Activated naive CD4-positive, alpha-beta T cell treated with anti-CD3 and anti-CD28 coated beads, Interleukin-2, amount 50 U/mL, for 72 hours (primary cell): ENCODE measurements at regions not wholly inside any gene's neighbourhood (a gene's known extent, or its start where the extent isn't known, plus 50 kb on each side); places are given as distances from the start of the nearest gene placed in this dataset.
A peak's percentile ranks its signal among the peaks of the same experiment; 100 is the strongest.

Experiments used
- ATAC-seq, 2 donors: fragments of 150-1000 bp; cut with Tn5 transposase; 2 replicates each; pipeline ENCODE4 v1.10.0; 2021; ENCODE audit warnings: mild to moderate bottlenecking in 2 of 2, moderate library complexity in 2 of 2
- DNase-seq, 2 donors: peaks; one replicate each; pipeline ENCODE4 v3.0.0; 2021 to 2022; ENCODE audit warnings: low spot score in 2 of 2
- H3K27ac Mint-ChIP-seq, 2 donors: one replicate each; pipeline ENCODE4 v1.8.0; 2022; ENCODE audit warnings: mild to moderate bottlenecking in 2 of 2, mixed read lengths in 2 of 2
- H3K36me3 Mint-ChIP-seq, 2 donors: one replicate each; pipeline ENCODE4 v1.8.0; 2022; ENCODE audit warnings: mixed read lengths in 2 of 2
- H3K9me3 Mint-ChIP-seq, 2 donors: one replicate each; pipeline ENCODE4 v1.8.0; 2022; ENCODE audit warnings: mixed read lengths in 2 of 2

DNA sequence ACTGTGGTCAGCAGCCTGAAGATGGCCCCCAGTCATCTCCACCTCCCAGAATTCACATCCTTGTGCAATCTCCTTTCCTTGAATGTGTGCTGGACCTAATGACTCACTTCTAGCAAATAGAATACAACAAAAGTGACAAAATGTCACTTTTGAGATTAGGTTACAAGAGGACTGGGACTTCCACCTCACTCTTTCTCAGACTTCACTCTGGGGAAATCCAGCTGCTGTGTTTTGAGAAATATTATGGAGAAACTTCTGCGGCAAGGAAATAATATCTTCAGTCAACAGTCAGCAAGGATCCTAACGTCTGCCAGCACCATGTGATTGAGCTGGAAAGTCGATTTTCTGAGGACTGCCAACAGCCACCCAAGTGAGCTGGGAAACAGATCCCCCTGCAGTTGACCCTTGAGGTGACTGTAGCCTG lies 70.5 kb upstream of the GADD45A start:
- ATAC-seq (no peak), DNase-seq (no peak)
- Mint-ChIP-seq H3K36me3 (no peaks in the 10 kb centered on the region), H3K27ac (no peak overlapping the region), H3K9me3 (peaks cover 0 to 5% of the 10 kb centered on the region in 2 donors)

DNA sequence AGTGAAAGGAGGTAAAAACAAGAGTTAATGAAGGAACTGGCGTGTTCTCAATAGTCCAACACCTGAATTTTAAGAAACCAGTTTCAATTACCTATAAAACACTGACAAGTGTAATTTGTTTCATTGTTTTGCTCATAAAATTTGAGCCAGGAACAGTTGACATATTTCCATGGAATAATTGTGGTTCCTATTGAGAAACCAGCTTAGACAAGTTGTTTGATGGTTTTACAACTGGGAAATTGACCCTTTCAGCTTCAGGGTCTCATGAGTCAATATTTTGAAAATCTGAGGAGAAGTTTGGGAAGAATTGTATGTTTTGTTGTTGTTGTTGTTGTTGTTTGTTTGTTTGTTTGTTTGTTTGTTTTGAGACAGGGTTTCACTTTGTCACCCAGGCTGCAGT lies 69.1 kb upstream of the GADD45A start:
- peaks cover 0 to 5% of the 10 kb centered on the region in 2 donors for H3K9me3 Mint-ChIP-seq
- H3K36me3 Mint-ChIP-seq, result no peaks in the 10 kb centered on the region
- DNase-seq (no peak), ATAC-seq (no peak)
- no peak overlapping the region for H3K27ac Mint-ChIP-seq

DNA sequence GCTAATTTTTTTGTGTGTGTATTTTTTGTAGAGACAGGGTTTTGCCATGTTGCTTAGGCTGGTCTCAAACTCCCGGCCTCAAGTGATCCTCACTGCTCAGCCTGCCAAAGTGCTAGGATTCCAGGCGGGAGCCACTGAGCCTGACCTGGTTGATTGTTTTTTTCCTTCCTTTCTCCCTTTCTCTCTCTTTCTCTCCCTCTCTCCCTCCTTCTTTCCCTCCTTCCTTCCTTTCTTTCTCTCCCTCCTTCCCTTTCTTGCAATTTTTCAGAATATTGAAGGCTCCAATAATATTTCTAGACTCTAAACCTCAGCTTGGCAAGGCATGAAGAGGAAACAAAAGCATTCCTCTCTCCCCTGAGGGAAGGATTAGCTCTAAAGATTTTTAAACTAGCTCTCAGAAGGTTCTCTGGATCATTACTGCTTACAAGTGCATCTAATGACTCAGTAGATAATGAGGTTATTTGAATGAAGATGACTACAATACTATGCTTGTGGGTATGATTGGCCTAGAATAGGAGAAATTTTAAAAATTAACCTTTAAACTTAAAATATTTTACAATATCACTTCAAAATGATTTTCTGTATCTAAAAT lies 68.5 kb upstream of the GADD45A start:
- ATAC-seq (no peak), DNase-seq (no peak)
- Mint-ChIP-seq H3K9me3 (peaks cover 0 to 5% of the 10 kb centered on the region in 2 donors), H3K36me3 (no peaks in the 10 kb centered on the region), H3K27ac (peak overlapping the region in 1 of 2 donors; percentile 38)

DNA sequence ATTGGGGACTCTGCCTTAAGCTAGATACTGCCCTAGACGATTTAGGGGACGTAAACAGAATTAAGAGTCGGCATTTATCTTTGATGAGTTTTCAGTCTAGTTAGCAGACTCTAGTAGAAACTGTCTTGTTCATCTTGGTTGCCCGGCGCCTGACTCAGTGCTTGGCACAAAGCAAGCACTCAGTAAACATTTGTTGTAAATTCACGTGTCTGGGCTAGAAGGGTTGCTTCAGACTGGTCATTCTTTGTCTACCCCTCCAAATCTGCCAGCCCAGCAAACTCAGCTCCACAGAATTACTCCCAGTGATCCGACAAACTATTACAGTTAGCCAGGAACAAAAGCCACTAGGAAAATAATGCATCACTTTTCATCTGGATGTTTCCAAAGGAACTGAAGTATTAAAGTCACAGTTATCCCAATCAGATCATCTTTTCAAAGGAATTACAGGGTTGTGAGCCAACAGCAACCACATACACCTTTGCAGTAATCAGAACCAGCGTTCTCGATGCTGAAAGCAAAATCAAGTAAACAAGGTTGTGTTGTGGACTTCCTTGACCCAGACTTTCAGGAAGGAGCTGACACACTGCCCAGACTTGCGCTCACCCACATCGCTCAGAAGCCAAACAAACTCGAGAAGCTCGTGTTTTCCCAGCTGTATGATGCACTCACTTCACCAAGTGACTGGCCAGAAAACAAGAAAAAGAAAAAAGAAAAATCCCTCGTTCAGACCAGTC lies 66.5 kb upstream of the GADD45A start:
- no peak for DNase-seq
- no peak for ATAC-seq

DNA sequence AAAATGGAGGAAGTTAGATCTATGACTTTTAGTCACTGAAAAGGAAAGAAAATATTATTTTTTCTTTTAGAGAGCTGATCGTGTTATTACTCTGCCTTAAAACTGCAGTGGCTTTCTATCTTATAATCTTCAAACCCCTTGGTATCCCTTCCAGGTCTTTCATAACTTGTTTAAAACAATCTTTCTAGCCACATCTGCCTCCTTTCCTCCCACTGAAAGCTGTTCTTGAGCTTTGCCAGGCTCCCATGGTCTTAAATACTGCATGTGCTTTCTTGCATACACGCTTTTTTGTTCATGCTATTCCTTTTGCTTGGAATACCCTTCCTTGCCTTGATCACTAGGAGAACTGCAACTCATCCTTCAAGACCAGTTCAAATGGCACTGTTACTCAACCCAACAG lies 65.9 kb upstream of the GADD45A start:
- Mint-ChIP-seq H3K9me3 (peaks cover 0 to 5% of the 10 kb centered on the region in 2 donors), H3K27ac (no peak overlapping the region), H3K36me3 (no peaks in the 10 kb centered on the region)
- ATAC-seq (no peak), DNase-seq (no peak)

More for the DNA sequence above, 66.5 kb upstream of the GADD45A start:
- Mint-ChIP-seq H3K27ac (no peak overlapping the region), H3K36me3 (no peaks in the 10 kb centered on the region), H3K9me3 (peaks cover 0 to 5% of the 10 kb centered on the region in 2 donors)

DNA sequence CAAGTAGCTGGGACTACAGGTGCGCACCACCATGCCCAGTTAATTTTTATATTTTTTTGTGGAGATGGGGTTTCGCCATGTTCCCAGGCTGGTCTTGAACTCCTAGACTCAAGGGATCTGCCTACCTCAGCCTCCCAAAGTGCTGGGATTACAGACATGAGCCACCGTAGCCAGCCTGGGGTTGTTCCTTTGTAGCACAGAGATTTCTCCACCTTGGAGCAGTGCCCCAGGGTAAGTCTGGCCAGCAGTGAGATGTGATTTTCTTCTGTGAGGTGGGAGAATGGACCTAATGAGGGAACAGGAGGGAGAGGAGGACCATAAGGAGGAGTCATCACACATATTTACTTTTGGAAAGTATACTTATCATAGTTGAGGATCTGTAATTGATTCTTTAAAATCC lies 61.1 kb upstream of the GADD45A start:
- Mint-ChIP-seq H3K27ac (no peak overlapping the region), H3K9me3 (peaks cover 5 to 13% of the 10 kb centered on the region in 2 donors), H3K36me3 (no peaks in the 10 kb centered on the region)
- no peak for ATAC-seq
- no peak for DNase-seq

DNA sequence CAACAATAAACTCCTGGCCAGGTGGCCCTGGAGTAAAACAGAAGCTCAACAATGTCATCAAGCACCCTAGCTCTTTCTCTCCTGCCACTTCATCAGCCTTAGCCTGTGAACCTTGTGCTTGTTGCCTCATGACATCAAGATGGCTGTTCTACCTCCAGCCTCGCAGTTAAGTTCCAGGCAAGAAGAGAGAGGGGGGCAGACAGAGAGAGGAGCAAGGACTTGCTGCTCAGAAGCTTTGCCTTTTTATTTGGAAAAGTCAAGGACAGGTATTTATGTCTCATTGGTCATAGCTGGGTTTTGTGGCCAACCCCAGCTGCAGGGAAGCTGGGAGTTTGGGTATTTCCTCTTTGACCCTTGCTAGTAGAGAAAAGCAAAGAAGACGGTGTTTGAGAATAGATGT lies 60.3 kb upstream of the GADD45A start:
- DNase-seq (no peak), ATAC-seq (no peak)
- peaks cover 5 to 13% of the 10 kb centered on the region in 2 donors for H3K9me3 Mint-ChIP-seq
- H3K27ac Mint-ChIP-seq, result no peak overlapping the region
- no peaks in the 10 kb centered on the region for H3K36me3 Mint-ChIP-seq

DNA sequence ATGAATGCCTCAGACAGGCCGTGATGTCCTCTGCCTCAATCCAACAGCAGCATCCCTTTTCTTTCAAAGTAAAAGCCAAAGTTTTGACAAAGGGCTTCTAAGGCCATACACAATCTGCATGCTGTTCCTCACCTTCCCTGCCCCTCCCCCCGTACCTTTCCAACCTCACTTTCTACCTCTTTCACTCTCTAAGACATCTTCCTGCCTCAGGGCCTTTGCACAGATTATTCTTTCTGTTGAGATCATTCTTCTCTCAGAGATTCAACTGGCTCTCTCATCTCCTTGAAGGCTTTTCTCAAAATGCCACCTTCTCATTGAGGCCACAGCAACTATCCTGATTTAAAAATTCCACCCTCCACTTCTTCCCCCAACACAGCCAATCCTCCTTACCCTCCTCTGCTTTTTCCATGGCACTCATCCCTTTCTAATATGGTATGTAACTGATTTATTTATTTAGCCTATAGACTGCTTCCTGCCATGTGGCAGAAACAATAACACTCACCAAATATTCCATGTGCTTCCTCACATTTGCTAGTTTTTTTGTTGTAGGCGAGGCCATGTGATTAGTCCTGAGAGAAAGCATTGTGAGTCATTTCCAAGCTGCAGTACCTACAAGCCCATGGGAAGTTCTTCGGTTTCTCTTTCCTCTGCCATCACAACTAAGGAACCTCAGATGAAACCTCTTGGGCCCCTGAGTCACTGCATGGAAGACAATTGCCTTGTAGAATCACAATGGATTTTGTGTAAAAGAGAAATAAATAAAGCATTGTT lies 58.7 kb upstream of the GADD45A start:
- no peak for DNase-seq
- H3K36me3 Mint-ChIP-seq, result no peaks in the 10 kb centered on the region
- ATAC-seq, result peak in 1 of 2 donors; percentile 33
- peaks cover 5 to 13% of the 10 kb centered on the region in 2 donors for H3K9me3 Mint-ChIP-seq
- H3K27ac Mint-ChIP-seq, result peak overlapping the region in 1 of 2 donors; percentile 8

DNA sequence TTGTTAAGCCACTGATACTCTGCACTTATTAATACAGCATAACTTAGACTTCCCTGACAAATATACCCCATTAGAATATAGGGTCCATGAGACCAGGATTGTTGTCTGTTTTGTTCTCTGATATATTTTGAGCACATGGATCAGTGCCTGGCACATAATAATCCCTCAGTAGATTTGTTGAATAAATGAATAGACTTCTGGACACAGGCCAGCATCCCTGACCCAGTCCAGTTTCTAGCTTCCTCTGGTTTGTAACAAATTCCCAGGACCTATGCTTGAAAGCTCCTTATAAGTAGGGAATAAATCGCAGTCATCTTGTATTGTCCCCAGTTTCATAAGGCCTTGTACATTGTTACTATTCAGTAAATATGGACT lies 58.2 kb upstream of the GADD45A start:
- H3K36me3 Mint-ChIP-seq, result no peaks in the 10 kb centered on the region
- DNase-seq (no peak), ATAC-seq (no peak)
- H3K9me3 Mint-ChIP-seq, result peaks cover 5 to 13% of the 10 kb centered on the region in 2 donors
- H3K27ac Mint-ChIP-seq, result peak overlapping the region in 1 of 2 donors; percentile 8

DNA sequence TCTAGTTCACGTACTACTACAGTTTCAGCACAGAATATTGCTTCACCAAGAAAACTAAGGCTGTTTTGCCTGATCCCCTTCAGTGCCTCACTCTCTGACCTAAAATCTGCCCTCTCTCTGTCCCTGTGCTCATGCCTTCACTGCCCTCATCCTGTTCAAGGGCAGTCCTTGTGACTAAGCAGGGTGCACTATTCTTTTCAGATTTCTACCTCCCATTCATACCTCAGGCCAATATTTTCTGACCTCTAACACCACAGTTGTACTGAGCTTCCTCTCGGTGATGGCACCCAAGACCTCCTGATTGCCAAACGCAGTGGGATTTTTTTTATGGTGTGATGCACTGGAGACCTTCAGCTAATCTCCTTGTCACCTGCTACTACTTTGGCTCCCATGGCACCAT lies 57.7 kb upstream of the GADD45A start:
- no peaks in the 10 kb centered on the region for H3K36me3 Mint-ChIP-seq
- peaks cover 5 to 13% of the 10 kb centered on the region in 2 donors for H3K9me3 Mint-ChIP-seq
- DNase-seq (no peak), ATAC-seq (no peak)
- H3K27ac Mint-ChIP-seq, result no peak overlapping the region

DNA sequence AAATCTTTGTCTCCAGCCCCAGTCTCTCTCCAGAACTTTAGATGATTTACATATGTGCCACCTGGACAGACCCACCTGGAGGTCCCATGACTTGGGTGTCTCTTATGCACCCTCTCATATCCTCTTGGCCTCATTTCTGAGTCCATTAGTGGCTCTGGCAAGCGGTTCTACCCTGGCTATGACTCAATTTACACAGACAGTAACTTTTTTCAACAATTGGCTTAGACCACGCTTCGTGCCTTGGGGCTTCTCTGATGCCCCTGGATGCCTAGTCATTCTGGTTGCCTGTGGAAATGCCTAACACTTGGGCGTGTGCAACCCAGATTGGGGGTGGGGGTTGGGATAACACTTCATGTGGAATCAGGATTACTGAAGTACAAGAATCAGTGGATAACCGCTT lies 57.1 kb upstream of the GADD45A start:
- ATAC-seq, result no peak

DNA sequence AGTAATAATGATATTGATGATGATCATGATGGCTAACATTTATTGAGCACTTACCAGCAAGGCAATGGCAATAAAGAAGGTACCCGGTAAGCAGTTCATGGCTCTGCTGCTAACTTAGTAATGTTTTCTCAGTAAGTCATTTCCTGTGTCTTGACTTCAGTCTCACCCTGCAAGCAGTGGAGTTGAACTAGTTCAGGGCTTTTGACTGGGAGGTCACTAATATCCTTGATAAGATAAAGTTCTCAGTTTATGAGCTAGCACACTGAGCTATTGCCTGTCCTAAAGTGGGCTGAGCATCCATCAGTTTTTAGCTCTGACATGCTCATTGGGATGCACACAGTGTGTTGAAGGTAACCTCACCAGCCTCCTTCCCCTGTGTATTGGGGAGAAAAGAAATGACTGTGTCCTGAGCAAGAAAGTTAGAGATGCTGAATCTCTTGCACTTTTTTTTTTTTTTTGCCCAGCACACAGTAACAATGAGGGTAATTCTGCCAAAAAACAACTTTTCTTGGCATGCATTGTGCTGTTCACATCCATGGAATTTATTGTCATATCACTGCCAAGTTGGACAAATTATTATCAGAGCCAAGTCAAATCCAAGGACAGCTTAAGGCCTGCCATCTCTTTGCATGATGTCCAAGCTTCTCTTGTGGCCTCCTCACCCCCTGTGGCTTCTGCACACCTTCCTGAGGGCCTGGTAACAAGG lies 55.5 kb upstream of the GADD45A start:
- ATAC-seq (no peak), DNase-seq (no peak)
- Mint-ChIP-seq H3K27ac (no peak overlapping the region), H3K36me3 (no peaks in the 10 kb centered on the region), H3K9me3 (peaks cover 5 to 13% of the 10 kb centered on the region in 2 donors)

More for the DNA sequence above, 57.1 kb upstream of the GADD45A start:
- DNase-seq, result no peak
- Mint-ChIP-seq H3K9me3 (peaks cover 5 to 13% of the 10 kb centered on the region in 2 donors), H3K36me3 (no peaks in the 10 kb centered on the region), H3K27ac (no peak overlapping the region)

DNA sequence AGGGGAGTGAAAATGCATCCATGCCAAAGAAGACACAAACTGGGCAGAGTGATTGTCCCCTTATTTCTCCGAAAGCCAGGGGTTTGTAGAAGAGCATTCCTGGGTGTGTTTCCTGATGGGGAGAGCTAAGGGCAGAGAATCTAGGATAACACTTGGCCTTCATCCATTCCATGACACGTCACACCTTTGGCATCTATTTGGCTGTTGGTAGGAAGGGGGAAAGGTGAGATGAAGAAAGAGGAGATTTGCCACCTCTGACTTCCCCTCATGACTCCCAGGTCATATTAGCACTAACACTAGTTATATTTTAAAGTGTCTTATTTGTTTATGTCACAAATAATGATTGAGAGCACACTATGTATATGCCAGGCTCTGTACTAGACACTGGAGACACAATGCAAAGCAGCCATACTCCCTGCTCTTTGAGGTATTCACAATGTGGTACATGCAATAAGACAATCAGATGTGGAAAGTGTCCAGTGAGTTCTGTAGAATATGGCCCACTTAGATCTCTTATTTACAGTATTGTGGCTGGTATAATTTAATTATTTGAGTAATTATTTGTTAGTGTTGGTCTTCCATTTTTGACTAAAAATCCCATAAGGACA lies 54.5 kb upstream of the GADD45A start:
- ATAC-seq, result no peak
- H3K9me3 Mint-ChIP-seq, result peaks cover 5 to 13% of the 10 kb centered on the region in 2 donors
- no peaks in the 10 kb centered on the region for H3K36me3 Mint-ChIP-seq
- no peak overlapping the region for H3K27ac Mint-ChIP-seq
- no peak for DNase-seq

DNA sequence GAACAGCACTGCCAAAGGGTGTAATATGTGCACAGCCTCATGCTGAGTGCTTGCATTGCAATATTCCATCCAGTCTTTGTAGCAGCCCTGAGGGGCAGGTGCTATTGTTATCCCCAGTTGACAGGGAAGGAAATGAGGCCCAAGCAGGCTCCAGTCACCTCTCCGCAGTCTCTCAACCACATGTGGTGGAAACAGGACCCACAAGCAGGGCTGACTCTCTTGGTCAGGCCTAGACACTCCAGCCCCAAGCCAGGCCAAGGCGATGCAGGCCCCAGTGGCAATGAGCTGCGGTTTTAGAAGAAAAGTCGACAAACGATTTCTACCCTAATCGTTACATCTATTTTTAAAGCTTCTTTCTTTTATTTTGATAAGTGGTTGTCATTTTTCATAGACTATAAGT lies 52.6 kb upstream of the GADD45A start:
- DNase-seq (no peak), ATAC-seq (no peak)
- Mint-ChIP-seq H3K27ac (no peak overlapping the region), H3K36me3 (no peaks in the 10 kb centered on the region), H3K9me3 (peaks cover 0 to 9% of the 10 kb centered on the region in 2 donors)

DNA sequence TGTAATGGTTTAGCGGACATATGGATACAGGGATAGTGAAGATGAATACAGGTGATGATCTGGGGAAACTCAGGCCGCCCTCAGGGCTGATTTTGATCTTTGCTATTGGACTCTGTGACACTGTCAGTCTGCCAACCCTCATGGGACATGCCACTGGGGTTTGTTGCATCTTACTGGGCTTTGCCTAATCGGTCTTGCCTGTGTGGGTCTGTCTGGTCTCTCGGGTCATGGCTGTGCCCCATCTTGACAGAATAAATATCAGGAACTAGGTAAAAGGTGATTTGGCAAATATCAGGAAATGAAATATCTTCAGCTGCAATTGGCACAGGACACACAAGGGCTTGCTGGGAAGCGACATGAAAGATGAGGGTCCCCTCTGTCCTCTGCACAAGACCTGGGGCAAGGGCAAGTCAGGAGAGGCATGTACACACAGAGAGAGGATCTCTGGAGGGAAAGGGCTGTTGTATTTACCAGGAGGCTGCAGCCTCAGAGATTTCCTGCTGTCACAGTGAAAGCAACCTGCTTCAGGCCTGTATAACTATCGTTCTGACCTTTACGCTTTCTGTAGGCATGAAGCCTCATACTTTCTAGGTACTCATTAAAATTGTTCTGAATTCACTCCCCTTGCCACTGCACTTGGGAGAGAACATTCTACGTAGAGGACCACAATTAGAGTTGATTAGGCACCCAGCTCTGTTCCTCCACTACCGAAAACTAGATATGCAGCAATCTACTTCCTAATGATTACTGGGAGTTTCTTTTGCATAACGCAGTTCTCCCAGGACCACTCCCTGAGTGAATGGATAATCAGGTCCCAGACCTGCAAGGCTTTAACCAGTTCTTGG lies 52.0 kb upstream of the GADD45A start:
- Mint-ChIP-seq H3K9me3 (peaks cover 0 to 5% of the 10 kb centered on the region in 2 donors), H3K27ac (no peak overlapping the region), H3K36me3 (no peaks in the 10 kb centered on the region)
- DNase-seq, result no peak
- ATAC-seq, result no peak
